ENCODE measurements at regions not wholly inside any gene's neighbourhood (a gene's known extent, or its start where the extent isn't known, plus 50 kb on each side); places are given as distances from the start of the nearest gene placed in this dataset.

GRCh38 chr1:80375109-80375508, 1368.6 kb upstream of the ADGRL4 start:
- no peak overlapping the region for H2AFZ ChIP-seq (ENCODE audit: low read depth, low read length)
- H3K4me3 ChIP-seq (ENCODE audit: low read length), result no peak overlapping the region
- H4K20me1 ChIP-seq (ENCODE audit: insufficient read depth), result no peaks in the 10 kb centered on the region
- no peaks in the 10 kb centered on the region for H3K27me3 ChIP-seq (ENCODE audit: insufficient read depth, low read depth, low read length)
- no peaks in the 10 kb centered on the region for H3K9me2 ChIP-seq (ENCODE audit: insufficient read depth, low read length)
- H3K79me2 ChIP-seq (replicated peaks; ENCODE audit: insufficient read depth, low read length), result no peaks in the 10 kb centered on the region
- no peak for TF ChIP-seq REST (IDR thresholded peaks at IDR 0.05; ENCODE audit: borderline replicate concordance)
- no peak for TF ChIP-seq POLR2AphosphoS5 (IDR thresholded peaks at IDR 0.05)
- no peak for TF ChIP-seq EP300 (conservative IDR thresholded peaks at IDR 0.05; ENCODE audit: poor library complexity, severe bottlenecking)
- TF ChIP-seq TAF1 (IDR thresholded peaks at IDR 0.05; ENCODE audit: low read depth), result no peak
- no peaks in the 10 kb centered on the region for H3K36me3 ChIP-seq (ENCODE audit: insufficient read depth, low read length)
- H3K27ac ChIP-seq (ENCODE audit: low read length), result no peak overlapping the region
- no peak overlapping the region for H3K4me2 ChIP-seq (ENCODE audit: low read length)
- no peaks in the 10 kb centered on the region for H3K9me3 ChIP-seq (ENCODE audit: low read length)
- no peak overlapping the region for H3K9ac ChIP-seq (ENCODE audit: low read length)
- H3F3A ChIP-seq (ENCODE audit: insufficient read depth, low read length, poor library complexity, severe bottlenecking), result no peaks in the 10 kb centered on the region

GRCh38 chr1:80369780-80370179, 1363.2 kb upstream of the ADGRL4 start:
- H3F3A ChIP-seq (ENCODE audit: insufficient read depth, low read length, poor library complexity, severe bottlenecking), result peaks cover 5% of the 10 kb centered on the region

GRCh38 chr1:80367058-80367457, 1360.5 kb upstream of the ADGRL4 start:
- H3K9me3 ChIP-seq (ENCODE audit: low read length), result no peaks in the 10 kb centered on the region
- no peaks in the 10 kb centered on the region for H4K20me1 ChIP-seq (ENCODE audit: insufficient read depth)
- H3K27me3 ChIP-seq (ENCODE audit: insufficient read depth, low read depth, low read length), result no peaks in the 10 kb centered on the region
- TF ChIP-seq MXI1 (conservative IDR thresholded peaks at IDR 0.05; ENCODE audit: poor library complexity, severe bottlenecking), result no peak
- TF ChIP-seq TAF1 (IDR thresholded peaks at IDR 0.05; ENCODE audit: low read depth), result no peak
- TF ChIP-seq SMC3 (conservative IDR thresholded peaks at IDR 0.05; ENCODE audit: poor library complexity), result no peak
- TF ChIP-seq POLR2AphosphoS5 (IDR thresholded peaks at IDR 0.05), result no peak
- TF ChIP-seq CTCF (IDR thresholded peaks at IDR 0.05; ENCODE audit: poor library complexity, severe bottlenecking), result no peak
- TF ChIP-seq RAD21 (conservative IDR thresholded peaks at IDR 0.05), result no peak
- TF ChIP-seq EP300 (conservative IDR thresholded peaks at IDR 0.05; ENCODE audit: poor library complexity, severe bottlenecking), result no peak
- H3K9me2 ChIP-seq (ENCODE audit: insufficient read depth, low read length), result no peaks in the 10 kb centered on the region
- H3F3A ChIP-seq (ENCODE audit: insufficient read depth, low read length, poor library complexity, severe bottlenecking), result peaks cover 5% of the 10 kb centered on the region
- no peak overlapping the region for H3K4me2 ChIP-seq (ENCODE audit: low read length)
- no peak overlapping the region for H3K9ac ChIP-seq (ENCODE audit: low read length)
- no peak overlapping the region for H2AFZ ChIP-seq (ENCODE audit: low read depth, low read length)
- H3K27ac ChIP-seq (ENCODE audit: low read length), result no peak overlapping the region
- H3K4me3 ChIP-seq (ENCODE audit: low read length), result no peak overlapping the region
- H3K79me2 ChIP-seq (replicated peaks; ENCODE audit: insufficient read depth, low read length), result no peaks in the 10 kb centered on the region
- H3K36me3 ChIP-seq (ENCODE audit: insufficient read depth, low read length), result no peaks in the 10 kb centered on the region

More at GRCh38 chr1:80369780-80370179, 1363.2 kb upstream of the ADGRL4 start:
- no peak for TF ChIP-seq SMC3 (conservative IDR thresholded peaks at IDR 0.05; ENCODE audit: poor library complexity)
- no peaks in the 10 kb centered on the region for H3K79me2 ChIP-seq (replicated peaks; ENCODE audit: insufficient read depth, low read length)
- no peaks in the 10 kb centered on the region for H3K9me3 ChIP-seq (ENCODE audit: low read length)
- H4K20me1 ChIP-seq (ENCODE audit: insufficient read depth), result no peaks in the 10 kb centered on the region
- no peak overlapping the region for H3K27ac ChIP-seq (ENCODE audit: low read length)
- no peak overlapping the region for H3K9ac ChIP-seq (ENCODE audit: low read length)
- no peak overlapping the region for H3K4me2 ChIP-seq (ENCODE audit: low read length)
- no peaks in the 10 kb centered on the region for H3K36me3 ChIP-seq (ENCODE audit: insufficient read depth, low read length)
- H3K9me2 ChIP-seq (ENCODE audit: insufficient read depth, low read length), result no peaks in the 10 kb centered on the region
- H3K4me3 ChIP-seq (ENCODE audit: low read length), result no peak overlapping the region
- no peak overlapping the region for H2AFZ ChIP-seq (ENCODE audit: low read depth, low read length)
- no peaks in the 10 kb centered on the region for H3K27me3 ChIP-seq (ENCODE audit: insufficient read depth, low read depth, low read length)

All from neural cell (in vitro differentiated cells).